Muscle layer of duodenum (tissue), 2 donors: ENCODE measurements at regions not wholly inside any gene's neighbourhood (a gene's known extent, or its start where the extent isn't known, plus 50 kb on each side); places are given as distances from the start of the nearest gene placed in this dataset.

ENCODE experiments used
- H3K27ac ChIP-seq: one replicate; pipeline ENCODE4 v1.7.0; 2013; ENCODE audit warnings: mild to moderate bottlenecking, low read length
- H3K27me3 ChIP-seq: one replicate; pipeline ENCODE4 v1.7.0; 2013; ENCODE audit warnings: low read depth, mild to moderate bottlenecking, control low read depth, low read length
- H3K36me3 ChIP-seq, 2 donors: one replicate each; pipeline ENCODE4 v1.7.0; 2013; ENCODE audit warnings: low read length in 2 of 2, control low read depth in 1 of 2, mild to moderate bottlenecking in 1 of 2; ENCODE audit not compliant: insufficient read depth in 2 of 2, control insufficient read depth in 1 of 2
- H3K4me1 ChIP-seq, 2 donors: one replicate each; pipeline ENCODE4 v1.7.0; 2013; ENCODE audit warnings: low read length in 2 of 2, mild to moderate bottlenecking in 2 of 2, control low read depth in 1 of 2, moderate library complexity in 1 of 2; ENCODE audit not compliant: insufficient read depth in 2 of 2, control insufficient read depth in 1 of 2
- H3K4me3 ChIP-seq, 2 donors: one replicate each; pipeline ENCODE4 v1.7.0; 2013; ENCODE audit warnings: low read length in 2 of 2, low read depth in 1 of 2, mild to moderate bottlenecking in 1 of 2
- H3K9me3 ChIP-seq, 2 donors: one replicate each; pipeline ENCODE4 v1.7.0; 2013; ENCODE audit warnings: low read length in 2 of 2, control low read depth in 1 of 2, mild to moderate bottlenecking in 1 of 2; ENCODE audit not compliant: control insufficient read depth in 1 of 2
- donor health status: healthy.

DNA sequence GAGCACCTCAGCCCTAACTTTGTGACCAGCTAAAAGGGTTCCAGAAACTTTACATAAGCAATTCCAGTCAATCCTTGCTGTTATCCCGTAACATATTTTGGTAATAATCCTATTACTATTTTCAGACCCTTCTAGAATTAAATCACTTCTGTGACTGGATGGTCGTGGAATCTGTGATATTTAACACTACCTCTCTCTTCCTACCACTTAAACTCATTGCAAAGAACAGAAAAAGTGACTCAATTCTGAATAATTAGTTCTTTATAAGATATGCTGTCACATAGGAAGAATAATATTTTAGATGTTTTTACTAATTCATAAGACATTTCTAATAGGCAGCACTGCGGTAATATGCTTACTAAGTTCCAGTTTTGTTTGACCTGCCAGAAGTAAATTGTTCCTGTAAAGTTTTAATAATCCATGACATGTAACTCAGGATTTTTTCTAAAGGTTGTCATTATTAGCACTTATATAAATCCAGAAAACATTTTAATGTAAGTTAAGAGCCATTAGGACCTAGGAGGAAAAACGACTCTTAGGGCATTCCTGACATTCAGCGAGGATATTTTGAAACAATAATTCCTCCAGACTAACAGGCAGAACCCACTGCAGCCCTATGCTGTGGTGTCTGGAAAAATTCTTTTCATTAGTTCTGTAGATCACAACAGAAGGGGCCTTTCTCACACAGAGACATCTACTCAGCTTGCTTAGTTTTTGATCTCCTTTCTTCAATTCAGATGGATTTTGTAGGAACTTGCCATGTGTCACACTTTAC is 113.3 kb upstream of the MBNL1 start:
- Histone ChIP-seq H3K9me3 (no peaks in the 10 kb centered on the region), H3K4me3 (no peak overlapping the region), H3K4me1 (no peaks in the 10 kb centered on the region), H3K27ac (peak overlapping the region; percentile 25), H3K27me3 (no peaks in the 10 kb centered on the region), H3K36me3 (no peaks in the 10 kb centered on the region)

DNA sequence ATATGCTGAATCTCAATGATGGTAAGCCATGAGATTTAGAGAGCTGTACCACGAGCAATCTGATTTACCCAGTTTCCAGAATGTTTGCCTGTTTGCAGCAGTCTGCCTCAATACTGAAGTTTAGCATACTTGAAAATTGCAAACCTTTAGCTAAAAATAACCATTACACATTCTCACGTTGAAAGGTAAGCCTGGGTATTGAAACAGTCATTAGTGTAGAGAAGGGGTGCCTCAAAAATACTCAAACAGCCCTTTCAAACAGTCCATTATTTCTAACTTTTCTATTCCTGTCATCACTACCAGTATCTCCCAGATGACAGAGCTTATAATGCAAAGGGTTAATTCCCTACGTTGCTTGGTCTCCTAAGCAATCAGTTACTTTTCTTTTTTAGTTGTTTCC is 111.8 kb upstream of the MBNL1 start:
- no peaks in the 10 kb centered on the region for H3K36me3 ChIP-seq
- no peaks in the 10 kb centered on the region for H3K9me3 ChIP-seq
- H3K27ac ChIP-seq, result no peak overlapping the region
- H3K4me1 ChIP-seq, result no peaks in the 10 kb centered on the region
- H3K4me3 ChIP-seq, result no peak overlapping the region
- H3K27me3 ChIP-seq, result no peaks in the 10 kb centered on the region

DNA sequence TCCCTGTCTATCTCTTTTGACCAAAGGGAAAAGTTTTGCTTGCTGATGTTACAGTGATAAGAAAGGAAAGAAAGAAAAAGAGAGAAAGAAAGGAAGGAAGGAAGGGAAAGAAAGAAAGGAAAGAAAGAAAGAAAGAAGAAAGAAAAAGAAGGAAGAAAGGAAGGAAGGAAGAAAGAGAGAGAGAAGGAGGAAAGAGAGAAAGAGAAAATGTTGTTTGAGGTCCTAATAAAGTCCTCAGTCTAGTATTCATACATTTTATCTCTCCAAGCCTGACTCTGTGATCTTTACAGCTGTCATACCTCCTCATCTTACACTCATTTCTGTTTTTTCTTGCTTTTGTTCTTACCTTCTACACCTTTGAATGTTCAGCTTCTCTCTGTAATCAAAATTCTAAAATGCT is 111.4 kb upstream of the MBNL1 start:
- H3K9me3 ChIP-seq, result no peaks in the 10 kb centered on the region
- H3K27me3 ChIP-seq, result no peaks in the 10 kb centered on the region
- H3K4me3 ChIP-seq, result no peak overlapping the region
- no peak overlapping the region for H3K27ac ChIP-seq
- H3K4me1 ChIP-seq, result no peaks in the 10 kb centered on the region
- H3K36me3 ChIP-seq, result no peaks in the 10 kb centered on the region

DNA sequence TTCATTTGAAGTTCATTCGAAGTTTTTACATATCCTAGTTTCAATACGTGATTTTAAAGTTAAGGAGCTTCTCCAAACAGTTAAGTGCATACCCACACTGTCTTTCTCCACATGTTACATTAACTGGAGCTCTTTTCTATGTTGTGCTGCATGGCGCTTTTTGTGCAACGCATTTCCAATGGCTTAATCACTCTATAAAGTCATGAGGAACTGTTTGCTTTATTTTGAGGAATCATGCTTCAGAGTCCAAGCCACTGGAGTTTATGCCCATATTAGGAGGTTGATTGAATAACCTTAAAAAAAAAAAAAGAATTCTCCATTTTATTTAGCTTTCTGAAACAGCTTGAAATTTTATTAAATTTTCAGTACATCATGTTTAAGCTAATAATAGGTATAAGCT is 109.4 kb upstream of the MBNL1 start:
- no peak overlapping the region for H3K4me3 ChIP-seq
- H3K4me1 ChIP-seq, result no peaks in the 10 kb centered on the region

DNA sequence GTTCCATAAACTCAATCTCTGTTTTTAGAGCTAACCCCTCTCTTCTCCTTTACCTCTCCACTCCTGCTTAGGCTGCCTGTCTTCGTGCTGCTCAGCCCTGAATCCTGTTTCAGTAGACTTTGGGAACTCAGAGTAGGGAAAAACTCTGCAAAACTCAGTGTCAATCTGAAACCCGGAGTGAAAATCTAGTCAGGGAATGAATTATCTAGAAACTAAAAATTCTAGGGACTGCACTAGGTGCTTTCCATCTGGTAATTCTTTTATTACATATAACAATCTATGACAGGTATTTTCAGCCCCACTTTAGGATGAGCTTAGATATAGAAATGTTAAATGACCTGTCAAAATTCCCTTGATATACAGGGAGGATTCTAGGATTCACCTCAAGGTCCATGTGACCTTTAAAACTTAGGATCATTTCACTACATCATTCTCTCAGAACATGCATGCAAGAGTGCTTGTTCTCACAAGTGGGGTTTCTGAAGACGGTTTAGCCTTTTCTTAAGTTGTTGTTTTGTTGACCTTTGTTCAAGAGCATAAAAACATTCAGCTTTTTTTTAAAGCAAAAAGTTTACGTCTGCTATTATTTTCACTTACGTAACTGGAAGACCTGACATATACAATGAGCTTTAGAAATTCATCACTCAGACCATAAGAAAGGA is 108.2 kb upstream of the MBNL1 start:
- Histone ChIP-seq H3K4me3 (no peak overlapping the region), H3K27ac (no peak overlapping the region), H3K27me3 (no peaks in the 10 kb centered on the region)

More for the DNA sequence above, 109.4 kb upstream of the MBNL1 start:
- no peaks in the 10 kb centered on the region for H3K9me3 ChIP-seq
- H3K27me3 ChIP-seq, result no peaks in the 10 kb centered on the region
- no peak overlapping the region for H3K27ac ChIP-seq
- no peaks in the 10 kb centered on the region for H3K36me3 ChIP-seq

DNA sequence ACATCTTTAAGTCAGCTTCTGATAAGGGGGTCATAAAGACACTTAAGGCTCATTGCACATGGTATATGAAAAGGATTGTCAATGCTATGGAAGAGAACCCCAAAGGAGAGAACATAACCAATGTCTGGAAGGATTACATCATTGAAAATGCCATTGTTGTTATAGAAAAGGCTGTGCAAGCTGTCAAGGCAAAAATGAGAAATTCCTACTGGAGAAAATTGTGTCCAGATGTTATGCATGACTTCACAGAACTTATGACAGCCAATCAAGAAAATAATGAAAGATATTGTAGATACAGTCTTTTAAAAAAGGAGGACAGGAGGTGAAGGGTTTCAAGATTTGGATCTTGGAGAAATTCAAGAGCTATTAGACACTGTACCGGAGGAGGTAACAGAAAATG is 96.3 kb upstream of the MBNL1 start:
- Histone ChIP-seq H3K36me3 (peaks cover 0 to 6% of the 10 kb centered on the region in 2 donors), H3K4me3 (no peak overlapping the region), H3K27me3 (no peaks in the 10 kb centered on the region), H3K9me3 (peaks cover 0 to 2% of the 10 kb centered on the region in 2 donors), H3K27ac (no peak overlapping the region), H3K4me1 (no peaks in the 10 kb centered on the region)

More for the DNA sequence above, 108.2 kb upstream of the MBNL1 start:
- Histone ChIP-seq H3K36me3 (no peaks in the 10 kb centered on the region), H3K9me3 (no peaks in the 10 kb centered on the region), H3K4me1 (no peaks in the 10 kb centered on the region)

DNA sequence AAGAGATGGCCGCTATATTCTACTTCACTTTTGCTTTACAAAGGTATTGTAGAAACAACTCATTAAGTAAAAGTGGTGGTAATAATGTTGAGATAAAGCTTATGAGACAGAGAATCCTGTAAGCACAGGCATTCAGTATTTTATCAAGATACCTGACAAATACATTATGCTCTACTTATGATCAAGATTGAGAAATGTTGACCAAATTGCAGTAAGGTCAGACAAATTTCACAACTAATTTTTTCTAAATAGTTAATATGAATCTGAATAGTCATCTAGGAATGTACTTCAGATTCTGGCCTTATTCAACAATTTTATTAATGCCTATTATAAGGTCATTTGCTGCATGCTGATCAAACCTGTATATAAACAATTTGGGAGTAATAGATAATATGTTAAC is 95.1 kb upstream of the MBNL1 start:
- no peak overlapping the region for H3K4me3 ChIP-seq

DNA sequence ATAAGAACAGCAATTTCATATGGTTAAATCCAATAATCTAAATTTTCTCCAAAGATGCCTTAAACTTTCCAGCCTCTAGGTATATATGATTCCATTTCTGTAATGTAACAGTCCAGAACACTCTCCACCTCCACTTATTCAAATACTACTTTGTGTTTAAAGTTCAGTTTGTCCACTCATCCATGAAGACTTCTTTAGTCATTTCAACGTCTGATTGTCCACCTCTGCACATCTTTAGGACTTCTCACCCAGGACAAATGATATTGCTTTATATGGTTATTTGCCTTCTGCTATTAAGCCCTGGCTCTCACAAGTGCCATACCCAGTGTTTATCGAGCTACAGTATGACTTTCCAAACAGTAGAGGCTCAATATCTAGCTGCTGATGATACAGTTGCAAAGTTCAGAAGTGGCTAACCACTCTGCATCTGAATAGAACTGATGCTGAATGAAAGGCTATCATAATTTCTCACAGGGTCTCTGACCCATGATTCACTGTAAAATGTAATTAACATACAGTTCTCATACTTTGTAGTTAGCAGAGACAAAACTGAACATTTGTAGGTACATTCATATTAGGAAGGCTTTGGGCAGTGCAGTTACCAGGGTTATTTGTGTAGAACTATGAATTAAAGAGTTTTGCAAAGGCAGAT is 93.7 kb upstream of the MBNL1 start:
- no peak overlapping the region for H3K27ac ChIP-seq
- peaks cover 0 to 2% of the 10 kb centered on the region in 2 donors for H3K9me3 ChIP-seq
- no peak overlapping the region for H3K4me3 ChIP-seq
- no peaks in the 10 kb centered on the region for H3K4me1 ChIP-seq
- peaks cover 0 to 6% of the 10 kb centered on the region in 2 donors for H3K36me3 ChIP-seq
- H3K27me3 ChIP-seq, result no peaks in the 10 kb centered on the region

More for the DNA sequence above, 95.1 kb upstream of the MBNL1 start:
- Histone ChIP-seq H3K27me3 (no peaks in the 10 kb centered on the region), H3K9me3 (peaks cover 0 to 2% of the 10 kb centered on the region in 2 donors), H3K27ac (no peak overlapping the region), H3K36me3 (peaks cover 0 to 6% of the 10 kb centered on the region in 2 donors), H3K4me1 (no peaks in the 10 kb centered on the region)

DNA sequence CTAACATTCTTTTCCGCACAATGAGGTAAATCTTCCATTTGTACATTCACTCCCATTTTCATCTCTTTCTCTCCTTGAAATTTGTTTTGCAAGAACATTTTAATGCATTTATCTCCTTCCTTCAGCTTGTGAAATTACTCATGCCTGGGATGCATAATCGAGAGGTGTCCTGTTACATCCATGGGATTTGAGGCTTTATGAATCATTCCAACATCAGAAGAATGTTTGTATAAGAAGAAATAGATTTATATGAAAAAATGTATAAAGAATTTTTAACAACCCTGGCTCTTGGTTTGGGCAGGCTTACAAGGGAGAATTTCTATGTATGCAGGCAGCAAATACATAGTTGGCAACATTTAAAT is 93.2 kb upstream of the MBNL1 start:
- Histone ChIP-seq H3K4me3 (no peak overlapping the region), H3K27ac (no peak overlapping the region), H3K27me3 (no peaks in the 10 kb centered on the region), H3K36me3 (peaks cover 0 to 6% of the 10 kb centered on the region in 2 donors), H3K9me3 (peaks cover 0 to 2% of the 10 kb centered on the region in 2 donors), H3K4me1 (no peaks in the 10 kb centered on the region)

DNA sequence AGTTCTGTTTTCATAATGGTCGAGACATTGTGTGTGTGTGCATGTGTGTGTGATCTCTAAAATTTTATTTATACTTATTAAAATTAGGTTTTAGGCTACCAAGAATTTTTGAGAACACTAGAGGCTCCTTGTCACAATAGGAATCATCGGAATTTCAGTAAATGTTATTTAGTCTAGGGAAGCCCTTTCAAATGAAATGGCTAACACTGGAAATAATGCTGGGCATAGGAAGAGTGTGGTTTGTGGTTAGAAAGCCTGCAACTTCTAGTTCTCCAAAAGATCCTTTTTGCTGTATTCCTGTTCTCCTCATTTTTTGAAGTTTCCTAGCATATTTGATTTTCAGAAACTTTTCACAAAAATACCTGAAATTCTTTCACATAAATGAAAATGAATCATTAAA is 92.5 kb upstream of the MBNL1 start:
- no peaks in the 10 kb centered on the region for H3K4me1 ChIP-seq
- no peak overlapping the region for H3K4me3 ChIP-seq
- H3K27me3 ChIP-seq, result no peaks in the 10 kb centered on the region
- no peak overlapping the region for H3K27ac ChIP-seq
- peaks cover 0 to 2% of the 10 kb centered on the region in 2 donors for H3K9me3 ChIP-seq
- H3K36me3 ChIP-seq, result peaks cover 0 to 5% of the 10 kb centered on the region in 2 donors

DNA sequence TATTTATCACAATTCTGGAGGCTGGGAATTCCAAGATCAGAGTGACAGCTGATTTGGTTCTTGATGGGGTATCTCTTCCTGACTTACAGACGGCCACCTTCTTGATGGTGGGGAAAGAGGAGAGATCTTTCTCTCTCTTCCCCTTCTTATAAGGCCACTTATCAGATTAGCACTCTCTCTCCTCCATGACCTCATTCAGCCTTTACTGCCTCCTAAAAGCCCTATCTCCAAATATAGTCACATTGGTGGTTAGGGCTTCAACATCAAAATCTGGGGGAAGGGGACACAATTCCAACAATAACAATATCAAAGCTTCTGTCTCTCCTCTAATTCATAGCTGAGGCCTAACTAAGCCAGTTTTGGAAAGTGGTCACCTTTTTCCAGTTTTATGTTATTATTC is 91.7 kb upstream of the MBNL1 start:
- no peaks in the 10 kb centered on the region for H3K4me1 ChIP-seq
- H3K4me3 ChIP-seq, result no peak overlapping the region
- H3K27ac ChIP-seq, result no peak overlapping the region
- no peaks in the 10 kb centered on the region for H3K27me3 ChIP-seq
- peaks cover 0 to 2% of the 10 kb centered on the region in 2 donors for H3K9me3 ChIP-seq
- H3K36me3 ChIP-seq, result no peaks in the 10 kb centered on the region
